Neural cell (in vitro differentiated cells): ENCODE measurements at regions not wholly inside any gene's neighbourhood (a gene's known extent, or its start where the extent isn't known, plus 50 kb on each side); places are given as distances from the start of the nearest gene placed in this dataset.

ENCODE experiments used
- H2AFZ ChIP-seq: fragments of 200-600, 300-800 bp; sonication (generic), shearing (Covaris generic); 2 replicates; pipeline ENCODE4 v1.6.0; 2014; ENCODE audit warnings: low read depth, mild to moderate bottlenecking, antibody characterized with exemption, low read length, moderate library complexity
- H3F3A ChIP-seq: fragments of 200-600 bp; shearing (Covaris generic); 2 replicates; pipeline ENCODE4 v1.6.1; 2016; ENCODE audit warnings: mild to moderate bottlenecking, moderate library complexity, mixed read lengths, antibody characterized with exemption, low read length; ENCODE audit not compliant: insufficient read depth, poor library complexity, severe bottlenecking
- H3K27ac ChIP-seq: fragments of 200-600, 300-800 bp; sonication (generic), shearing (Covaris generic); 2 replicates; pipeline ENCODE4 v1.5.1; 2014; ENCODE audit warnings: mild to moderate bottlenecking, low read length, moderate library complexity
- H3K27me3 ChIP-seq: fragments of 300-800, 200-600 bp; sonication (generic), shearing (Covaris generic); 2 replicates; pipeline ENCODE4 v1.6.0; 2014; ENCODE audit warnings: mild to moderate bottlenecking, low read depth, low read length, moderate library complexity; ENCODE audit not compliant: insufficient read depth
- H3K36me3 ChIP-seq: fragments of 300-800, 200-600 bp; sonication (generic), shearing (Covaris generic); 2 replicates; pipeline ENCODE4 v1.5.1; 2014; ENCODE audit warnings: mild to moderate bottlenecking, antibody characterized with exemption, low read length, moderate library complexity; ENCODE audit not compliant: insufficient read depth
- H3K4me2 ChIP-seq: fragments of 300-800, 200-600 bp; sonication (generic), shearing (Covaris generic); 2 replicates; pipeline ENCODE4 v1.6.0; 2014; ENCODE audit warnings: mild to moderate bottlenecking, low read length
- H3K4me3 ChIP-seq: fragments of 300-800, 200-600 bp; sonication (generic), shearing (Covaris generic); 2 replicates; pipeline ENCODE4 v1.5.1; 2014; ENCODE audit warnings: mild to moderate bottlenecking, low read length, moderate library complexity
- H3K79me2 ChIP-seq: fragments of 200-600 bp; shearing (Covaris generic); replicated peaks from 2 replicates; pipeline ENCODE4 v1.6.0; 2014; ENCODE audit warnings: mild to moderate bottlenecking, low read length, moderate library complexity; ENCODE audit not compliant: insufficient read depth
- H3K9ac ChIP-seq: fragments of 300-800, 200-600 bp; sonication (generic), shearing (Covaris generic); 2 replicates; pipeline ENCODE4 v1.6.1; 2016; ENCODE audit warnings: mild to moderate bottlenecking, low read length, mixed read lengths
- H3K9me2 ChIP-seq: fragments of 200-600 bp; shearing (Covaris generic); 2 replicates; pipeline ENCODE4 v1.6.1; 2016; ENCODE audit warnings: mild to moderate bottlenecking, low read length, mixed read lengths; ENCODE audit not compliant: insufficient read depth
- H3K9me3 ChIP-seq: fragments of 200-600, 300-800 bp; sonication (generic), shearing (Covaris generic); 2 replicates; pipeline ENCODE4 v1.6.1; 2016; ENCODE audit warnings: mild to moderate bottlenecking, mixed run types, low read length, moderate library complexity, mixed read lengths
- H4K20me1 ChIP-seq: fragments of 200-600 bp; shearing (Covaris generic); 2 replicates; pipeline ENCODE4 v1.6.1; 2016; ENCODE audit warnings: mild to moderate bottlenecking, mixed run types; ENCODE audit not compliant: insufficient read depth
- CTCF ChIP-seq: fragments of 450-650 bp; IDR thresholded peaks from 2 replicates; pipeline ENCODE4 v1.5.1; 2014; ENCODE audit warnings: antibody characterized with exemption, mild to moderate bottlenecking, moderate library complexity; ENCODE audit not compliant: poor library complexity, severe bottlenecking
- EP300 ChIP-seq: fragments of 450-650 bp; conservative IDR thresholded peaks from 2 replicates; pipeline ENCODE4 v1.6.1; 2014; ENCODE audit warnings: antibody characterized with exemption, mild to moderate bottlenecking, moderate library complexity; ENCODE audit not compliant: poor library complexity, severe bottlenecking
- EZH2 ChIP-seq: fragments of 200-600, 300-800 bp; shearing (Covaris generic), sonication (generic); IDR thresholded peaks from 2 replicates; pipeline ENCODE4 v1.6.1; 2014; ENCODE audit warnings: antibody characterized with exemption, low read length, borderline replicate concordance, mild to moderate bottlenecking; ENCODE audit not compliant: insufficient read depth, poor library complexity, severe bottlenecking
- MXI1 ChIP-seq: fragments of 450-650 bp; conservative IDR thresholded peaks from 2 replicates; pipeline ENCODE4 v1.6.1; 2014; ENCODE audit warnings: antibody characterized with exemption, mild to moderate bottlenecking; ENCODE audit not compliant: poor library complexity, severe bottlenecking
- POLR2AphosphoS5 ChIP-seq: IDR thresholded peaks from 2 replicates; pipeline ENCODE4 v1.6.1; 2012
- RAD21 ChIP-seq: fragments of 450-650 bp; conservative IDR thresholded peaks from 2 replicates; pipeline ENCODE4 v1.6.1; 2014; ENCODE audit warnings: antibody characterized with exemption, mild to moderate bottlenecking, moderate library complexity
- REST ChIP-seq: IDR thresholded peaks from 2 replicates; pipeline ENCODE4 v1.6.1; 2012; ENCODE audit warnings: borderline replicate concordance
- SMC3 ChIP-seq: fragments of 450-650 bp; conservative IDR thresholded peaks from 2 replicates; pipeline ENCODE4 v1.6.1; 2014; ENCODE audit warnings: antibody characterized with exemption, mild to moderate bottlenecking, moderate library complexity; ENCODE audit not compliant: poor library complexity
- TAF1 ChIP-seq: IDR thresholded peaks from 2 replicates; pipeline ENCODE4 v1.6.1; 2012; ENCODE audit warnings: low read depth

GRCh38 chr22:48896766-48897644 is 930.7 kb downstream of the BRD1 start:
- TF ChIP-seq EP300 (no peak), TAF1 (no peak), REST (no peak), MXI1 (no peak), RAD21 (no peak), EZH2 (no peak), CTCF (no peak), POLR2AphosphoS5 (no peak), SMC3 (no peak)
- no peak overlapping the region for H3K4me3 ChIP-seq

GRCh38 chr22:48895831-48896765 is 931.6 kb downstream of the BRD1 start:
- Histone ChIP-seq H2AFZ (no peak overlapping the region), H4K20me1 (no peaks in the 10 kb centered on the region), H3F3A (no peaks in the 10 kb centered on the region), H3K4me2 (no peak overlapping the region), H3K4me3 (no peak overlapping the region), H3K9me3 (no peaks in the 10 kb centered on the region), H3K9ac (no peak overlapping the region), H3K27ac (no peak overlapping the region), H3K36me3 (no peaks in the 10 kb centered on the region), H3K79me2 (no peaks in the 10 kb centered on the region), H3K27me3 (no peaks in the 10 kb centered on the region), H3K9me2 (no peaks in the 10 kb centered on the region)
- no peak for TF ChIP-seq TAF1
- TF ChIP-seq REST: no peak
- no peak for TF ChIP-seq POLR2AphosphoS5
- TF ChIP-seq CTCF: no peak
- TF ChIP-seq RAD21: no peak
- TF ChIP-seq EZH2: no peak
- no peak for TF ChIP-seq EP300
- TF ChIP-seq MXI1: no peak
- no peak for TF ChIP-seq SMC3

More at GRCh38 chr22:48896766-48897644, 930.7 kb downstream of the BRD1 start:
- Histone ChIP-seq H3K79me2 (no peaks in the 10 kb centered on the region), H3F3A (no peaks in the 10 kb centered on the region), H3K4me2 (no peak overlapping the region), H3K9ac (no peak overlapping the region), H3K36me3 (no peaks in the 10 kb centered on the region), H4K20me1 (no peaks in the 10 kb centered on the region), H3K9me2 (no peaks in the 10 kb centered on the region), H3K27ac (no peak overlapping the region), H2AFZ (no peak overlapping the region), H3K27me3 (no peaks in the 10 kb centered on the region), H3K9me3 (no peaks in the 10 kb centered on the region)
